Activated T-helper 2 cell treated with anti-CD3 and anti-CD28 coated beads, Interferon-gamma antibody, Interleukin-2, Interleukin-4, amounts not matched to agents 10 μg/mL and 5 μg/mL and 100 μg/mL, durations not matched to agents 14 hours and 24 hours and 36 hours (primary cell): ENCODE measurements at regions not wholly inside any gene's neighbourhood (a gene's known extent, or its start where the extent isn't known, plus 50 kb on each side); places are given as distances from the start of the nearest gene placed in this dataset.
A peak's percentile ranks its signal among the peaks of the same experiment; 100 is the strongest.

Experiments used
- DNase-seq: peaks from one replicate; pipeline ENCODE4 v3.0.0; 2021; ENCODE audit warnings: low spot score
- H3K27ac Mint-ChIP-seq: one replicate; pipeline ENCODE4 v1.8.0; 2021; ENCODE audit warnings: mixed read lengths
- H3K27me3 Mint-ChIP-seq: one replicate; pipeline ENCODE4 v1.8.0; 2021; ENCODE audit warnings: low read depth, mixed read lengths
- H3K36me3 Mint-ChIP-seq: one replicate; pipeline ENCODE4 v1.8.0; 2021; ENCODE audit warnings: low read depth, mixed read lengths
- H3K4me1 Mint-ChIP-seq: one replicate; pipeline ENCODE4 v1.8.0; 2021; ENCODE audit warnings: low read depth, mixed read lengths
- H3K4me3 Mint-ChIP-seq: one replicate; pipeline ENCODE4 v1.8.0; 2021; ENCODE audit warnings: low read depth, mild to moderate bottlenecking, moderate library complexity, mixed read lengths
- H3K9me3 Mint-ChIP-seq: one replicate; pipeline ENCODE4 v1.8.0; 2021; ENCODE audit warnings: mixed read lengths
- intact Hi-C: fragments of 100-400 bp; cut with micrococcal nuclease; formaldehyde crosslinking; loops from one replicate; pipeline ENCODE4 v1.15.1; 2023

DNA sequence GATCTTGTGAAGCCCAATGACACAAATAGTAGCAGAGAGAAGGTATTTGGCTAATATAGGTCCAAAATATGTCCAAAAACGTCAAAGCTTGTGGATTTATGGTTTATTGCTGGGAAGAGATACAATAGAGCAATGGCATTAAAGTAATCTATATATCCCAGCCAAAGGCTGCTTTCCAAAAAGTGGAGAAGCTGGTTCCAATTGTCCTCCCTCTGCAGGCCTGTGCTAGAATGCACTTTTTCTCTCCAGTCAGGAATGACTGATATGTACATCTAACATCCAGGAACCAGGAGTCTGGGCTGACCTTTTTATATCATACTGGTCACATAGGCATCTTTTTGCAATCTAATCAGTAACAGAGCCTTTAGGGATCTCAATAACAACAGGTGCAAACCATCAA lies 167.1 kb upstream of the FAM3C start:
- intact Hi-C loops: no loop called here
- Mint-ChIP-seq H3K36me3 (no peaks in the 10 kb centered on the region), H3K9me3 (no peaks in the 10 kb centered on the region), H3K4me3 (no peak overlapping the region), H3K27ac (no peak overlapping the region), H3K4me1 (no peaks in the 10 kb centered on the region), H3K27me3 (peaks cover 15% of the 10 kb centered on the region)
- DNase-seq: no peak

DNA sequence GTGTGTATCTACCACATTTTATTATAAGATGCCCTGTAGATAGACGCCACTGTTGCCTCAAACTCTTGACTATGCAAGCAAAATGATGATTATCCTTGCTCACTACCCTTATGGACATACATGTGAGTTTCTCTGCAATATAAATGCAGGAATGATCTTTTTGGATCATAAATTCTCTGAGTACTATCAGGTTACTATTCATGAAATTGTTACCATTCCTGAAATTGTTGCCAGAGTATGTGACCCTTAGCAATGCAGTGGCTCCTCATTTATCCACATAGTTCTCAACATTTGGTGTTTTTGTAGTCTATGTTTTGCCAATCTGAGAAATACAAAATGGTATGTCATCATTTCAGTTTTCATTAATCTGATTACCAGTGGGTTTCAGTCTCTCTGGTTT lies 166.2 kb upstream of the FAM3C start:
- no peaks in the 10 kb centered on the region for H3K9me3 Mint-ChIP-seq
- intact Hi-C loops: no loop called here

DNA sequence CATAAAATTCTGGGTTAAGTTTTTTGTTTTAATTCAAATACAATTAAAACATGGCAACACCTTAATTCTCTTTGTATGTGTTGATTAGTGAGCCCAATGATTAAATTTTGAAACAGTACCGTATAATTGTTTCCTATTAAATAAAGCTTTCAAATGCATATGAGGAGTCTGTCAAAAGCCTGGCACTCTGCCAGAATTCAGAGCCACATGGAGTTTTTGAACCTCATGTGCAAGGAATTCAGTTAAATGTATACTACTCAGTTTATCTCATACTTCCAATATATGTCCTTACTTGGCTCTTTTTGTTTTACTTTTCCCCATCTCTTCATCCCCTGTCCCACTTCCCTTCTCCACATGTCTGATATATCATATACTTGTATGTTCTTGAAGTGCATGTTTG lies 165.6 kb upstream of the FAM3C start:
- H3K4me3 Mint-ChIP-seq: no peak overlapping the region
- H3K27me3 Mint-ChIP-seq: peaks cover 15% of the 10 kb centered on the region
- H3K27ac Mint-ChIP-seq: no peak overlapping the region
- H3K36me3 Mint-ChIP-seq: no peaks in the 10 kb centered on the region
- intact Hi-C loops: no loop called here
- no peak for DNase-seq
- no peaks in the 10 kb centered on the region for H3K9me3 Mint-ChIP-seq
- peaks cover 2% of the 10 kb centered on the region for H3K4me1 Mint-ChIP-seq

More for the DNA sequence above, 166.2 kb upstream of the FAM3C start:
- Mint-ChIP-seq H3K27ac (no peak overlapping the region), H3K4me1 (peaks cover 2% of the 10 kb centered on the region), H3K36me3 (no peaks in the 10 kb centered on the region), H3K27me3 (peaks cover 15% of the 10 kb centered on the region), H3K4me3 (no peak overlapping the region)
- no peak for DNase-seq

- H3K4me1 Mint-ChIP-seq: peaks cover 2% of the 10 kb centered on the region
- no peak for DNase-seq
- no peaks in the 10 kb centered on the region for H3K9me3 Mint-ChIP-seq
- no peak overlapping the region for H3K27ac Mint-ChIP-seq
- H3K36me3 Mint-ChIP-seq: no peaks in the 10 kb centered on the region
- H3K27me3 Mint-ChIP-seq: peaks cover 18% of the 10 kb centered on the region
- H3K4me3 Mint-ChIP-seq: no peak overlapping the region
- intact Hi-C loops: no loop called here
Observed at GRCh38 chr7:121560267-121560990, 164.3 kb upstream of the FAM3C start.

DNA sequence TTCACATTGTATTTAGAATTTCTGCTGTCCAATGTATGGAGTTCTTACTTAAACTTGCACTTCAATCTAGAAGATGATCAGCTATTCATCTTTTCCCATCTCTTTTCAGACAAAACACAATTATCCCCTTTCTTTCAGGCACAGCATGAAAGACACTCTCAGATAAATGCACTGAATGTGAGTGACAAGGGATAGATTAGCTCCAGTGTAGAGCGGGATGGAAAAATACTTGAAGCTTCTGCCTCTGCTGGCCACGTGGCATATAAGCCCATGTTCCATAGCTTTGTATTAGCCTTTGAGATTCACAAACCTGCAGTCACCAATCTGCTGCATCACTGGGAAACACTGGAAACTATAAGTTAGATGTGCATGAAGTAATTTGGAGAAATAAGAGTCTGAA lies 162.2 kb upstream of the FAM3C start:
- Mint-ChIP-seq H3K36me3 (no peaks in the 10 kb centered on the region), H3K27ac (no peak overlapping the region), H3K4me1 (peaks cover 2% of the 10 kb centered on the region), H3K4me3 (no peak overlapping the region), H3K27me3 (peaks cover 16% of the 10 kb centered on the region), H3K9me3 (no peaks in the 10 kb centered on the region)
- DNase-seq: no peak
- intact Hi-C loops: no loop called here

- H3K27me3 Mint-ChIP-seq: peaks cover 16% of the 10 kb centered on the region
- no peaks in the 10 kb centered on the region for H3K36me3 Mint-ChIP-seq
- H3K9me3 Mint-ChIP-seq: no peaks in the 10 kb centered on the region
- H3K4me1 Mint-ChIP-seq: peaks cover 2% of the 10 kb centered on the region
- intact Hi-C loops: no loop called here
- no peak overlapping the region for H3K27ac Mint-ChIP-seq
- DNase-seq: no peak
- no peak overlapping the region for H3K4me3 Mint-ChIP-seq
Observed at GRCh38 chr7:121557034-121557892, 161.2 kb upstream of the FAM3C start.

GRCh38 chr7:121555558-121555957 lies 159.4 kb upstream of the FAM3C start:
- Mint-ChIP-seq H3K4me3 (no peak overlapping the region), H3K9me3 (no peaks in the 10 kb centered on the region), H3K27me3 (peaks cover 12% of the 10 kb centered on the region), H3K36me3 (no peaks in the 10 kb centered on the region), H3K27ac (no peak overlapping the region), H3K4me1 (peaks cover 2% of the 10 kb centered on the region)
- intact Hi-C loops: no loop called here
- no peak for DNase-seq

GRCh38 chr7:121547544-121548092 lies 151.5 kb upstream of the FAM3C start:
- DNase-seq: no peak
- no peak overlapping the region for H3K4me3 Mint-ChIP-seq
- H3K27ac Mint-ChIP-seq: no peak overlapping the region
- H3K36me3 Mint-ChIP-seq: peaks cover 14% of the 10 kb centered on the region
- intact Hi-C loops: loop anchor here (1.0 to 5.0 kb wide), 3 partner anchors 152 to 410 kb away; no protein-coding TSS in a partner anchor
- peaks cover 4% of the 10 kb centered on the region for H3K27me3 Mint-ChIP-seq
- H3K4me1 Mint-ChIP-seq: peaks cover 38% of the 10 kb centered on the region
- H3K9me3 Mint-ChIP-seq: peaks cover 12% of the 10 kb centered on the region

GRCh38 chr7:121546632-121547543 lies 150.8 kb upstream of the FAM3C start:
- Mint-ChIP-seq H3K27ac (no peak overlapping the region), H3K27me3 (peaks cover 4% of the 10 kb centered on the region), H3K4me1 (peaks cover 38% of the 10 kb centered on the region), H3K4me3 (no peak overlapping the region), H3K9me3 (peaks cover 12% of the 10 kb centered on the region), H3K36me3 (peaks cover 14% of the 10 kb centered on the region)
- intact Hi-C loops: loop anchor here (1.0 to 5.0 kb wide), 3 partner anchors 152 to 410 kb away; no protein-coding TSS in a partner anchor
- DNase-seq: no peak

DNA sequence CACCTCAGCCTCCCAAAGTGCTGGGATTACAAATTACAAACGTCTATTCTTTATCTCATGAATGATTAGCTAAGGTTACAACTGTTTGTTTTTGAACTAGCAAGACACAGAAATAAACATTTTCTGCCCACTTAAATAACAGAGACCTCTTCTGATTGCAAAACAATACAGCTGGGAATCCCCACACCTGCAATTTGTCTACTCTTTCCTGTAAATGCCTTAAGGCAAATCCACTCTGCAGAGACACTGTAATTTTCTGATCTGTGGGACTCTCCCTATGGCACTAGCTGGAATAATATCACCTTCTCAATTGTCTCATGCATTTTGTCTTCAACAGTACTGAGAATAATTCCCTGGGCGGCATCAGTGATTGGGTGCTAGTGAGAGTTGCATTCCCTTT lies 149.3 kb upstream of the FAM3C start:
- H3K9me3 Mint-ChIP-seq: peaks cover 12% of the 10 kb centered on the region
- intact Hi-C loops: loop anchor here (1.0 to 5.0 kb wide), 4 partner anchors 107 to 408 kb away; no protein-coding TSS in a partner anchor
- H3K4me3 Mint-ChIP-seq: no peak overlapping the region
- H3K36me3 Mint-ChIP-seq: peaks cover 14% of the 10 kb centered on the region
- DNase-seq: no peak
- H3K27ac Mint-ChIP-seq: peak overlapping the region; percentile 79
- no peaks in the 10 kb centered on the region for H3K27me3 Mint-ChIP-seq
- H3K4me1 Mint-ChIP-seq: peaks cover 40% of the 10 kb centered on the region

GRCh38 chr7:121544726-121545125 lies 148.6 kb upstream of the FAM3C start:
- intact Hi-C loops: loop anchor here (1.0 to 5.0 kb wide), 7 partner anchors 14 to 407 kb away; no protein-coding TSS in a partner anchor
- DNase-seq: no peak
- Mint-ChIP-seq H3K27ac (peak overlapping the region; percentile 79), H3K4me3 (no peak overlapping the region), H3K27me3 (no peaks in the 10 kb centered on the region), H3K36me3 (peaks cover 14% of the 10 kb centered on the region), H3K4me1 (peaks cover 45% of the 10 kb centered on the region), H3K9me3 (peaks cover 12% of the 10 kb centered on the region)

GRCh38 chr7:121544238-121544637 lies 148.1 kb upstream of the FAM3C start:
- Mint-ChIP-seq H3K36me3 (peaks cover 14% of the 10 kb centered on the region), H3K4me1 (peaks cover 45% of the 10 kb centered on the region), H3K27ac (peak overlapping the region; percentile 79), H3K9me3 (peaks cover 12% of the 10 kb centered on the region), H3K27me3 (no peaks in the 10 kb centered on the region), H3K4me3 (no peak overlapping the region)
- intact Hi-C loops: loop anchor here (1.0 to 2.0 kb wide), 4 partner anchors 14 to 265 kb away; no protein-coding TSS in a partner anchor
- no peak for DNase-seq
